HFF-Myc (cell line): ENCODE measurements at regions not wholly inside any gene's neighbourhood (a gene's known extent, or its start where the extent isn't known, plus 50 kb on each side); places are given as distances from the start of the nearest gene placed in this dataset.
"Not testable (repeated sequence)": the region's sequence is repeated elsewhere in the genome, so short reads cannot be mapped to it uniquely, and the experiment has no call there.

Experiments
- DNase-seq: peaks from one replicate; pipeline ENCODE4 v3.0.0-alpha.2; 2011; ENCODE audit warnings: low read depth; ENCODE audit errors: extremely low read depth
- H3K4me3 ChIP-seq: replicated peaks from 2 replicates; pipeline ENCODE4 v1.5.1; 2011; ENCODE audit warnings: low read depth, mild to moderate bottlenecking, control low read depth, low read length
- CTCF ChIP-seq: IDR thresholded peaks from 2 replicates; pipeline ENCODE4 v1.5.1; 2012; ENCODE audit warnings: mild to moderate bottlenecking, low read depth, low read length, control low read depth; ENCODE audit errors: missing control alignments

DNA sequence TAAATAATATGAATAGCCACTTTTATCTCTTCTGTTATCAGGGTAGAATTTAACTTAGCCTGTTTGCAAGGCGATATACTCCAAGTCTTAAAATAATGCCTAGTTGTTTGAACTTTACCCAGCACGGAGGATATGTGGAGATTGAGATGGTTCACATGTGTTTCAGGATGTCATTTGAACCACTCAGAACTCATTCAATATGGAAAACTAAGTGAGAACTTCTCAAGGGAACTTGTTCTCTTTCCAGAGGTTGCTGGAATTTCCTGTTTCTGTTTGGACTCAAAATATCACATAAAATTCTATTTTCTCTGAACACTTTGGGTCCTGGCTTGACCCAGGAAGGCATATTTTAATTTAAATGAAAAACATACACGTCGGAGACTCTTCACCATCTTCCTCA, 139.1 kb upstream of the MYO10 start:
- no peak for TF ChIP-seq CTCF
- DNase-seq = no peak
- no peak overlapping the region for H3K4me3 ChIP-seq

DNA sequence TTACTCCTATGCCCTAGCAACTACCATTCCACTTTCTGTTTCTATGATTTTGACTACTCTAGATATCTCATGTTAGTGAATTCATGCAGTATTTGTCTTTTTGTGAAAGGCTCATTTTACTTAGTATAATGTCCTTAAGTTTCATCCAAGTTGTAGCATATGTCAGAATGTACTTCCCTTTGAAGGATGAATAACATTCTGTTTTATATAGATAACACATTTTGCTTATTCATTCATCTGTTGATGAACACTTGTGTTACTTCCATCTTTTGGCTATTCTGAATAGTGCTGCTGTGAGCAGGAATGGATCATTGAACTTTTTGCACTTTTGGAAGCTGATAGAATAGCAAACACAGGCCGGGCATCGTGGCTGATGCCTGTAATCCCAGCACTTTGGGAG, 140.2 kb upstream of the MYO10 start:
- no peak for TF ChIP-seq CTCF
- no peak overlapping the region for H3K4me3 ChIP-seq
- DNase-seq = no peak

- peak; percentile 56 for DNase-seq
- no peak for TF ChIP-seq CTCF
- H3K4me3 ChIP-seq = no peak overlapping the region
Measured at GRCh38 chr5:17077440-17078233, 139.8 kb upstream of the BASP1 start.

- TF ChIP-seq CTCF = no peak
- H3K4me3 ChIP-seq = no peak overlapping the region
- no peak for DNase-seq
Measured at GRCh38 chr5:17079562-17079961, 137.9 kb upstream of the BASP1 start.

DNA sequence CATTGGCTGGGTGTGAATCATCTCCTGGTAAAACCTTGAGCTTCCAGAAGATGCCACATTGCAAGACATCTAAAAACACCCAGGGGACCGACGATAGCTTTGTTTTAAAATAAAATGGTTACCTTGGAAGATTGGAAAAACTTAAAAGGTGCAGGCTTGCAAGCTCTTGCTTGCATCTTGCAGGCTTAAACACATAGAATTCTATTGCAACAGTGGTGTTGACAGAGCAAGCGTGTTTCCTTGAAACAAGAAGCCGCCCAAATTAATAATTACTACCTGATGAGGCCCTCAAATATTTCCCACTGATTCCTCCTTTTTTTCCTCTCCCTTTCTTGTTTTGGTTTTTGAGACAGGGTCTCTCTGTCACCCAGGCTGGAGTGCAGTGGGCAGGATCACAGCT, 137.1 kb upstream of the BASP1 start:
- no peak overlapping the region for H3K4me3 ChIP-seq
- no peak for DNase-seq
- TF ChIP-seq CTCF = no peak

DNA sequence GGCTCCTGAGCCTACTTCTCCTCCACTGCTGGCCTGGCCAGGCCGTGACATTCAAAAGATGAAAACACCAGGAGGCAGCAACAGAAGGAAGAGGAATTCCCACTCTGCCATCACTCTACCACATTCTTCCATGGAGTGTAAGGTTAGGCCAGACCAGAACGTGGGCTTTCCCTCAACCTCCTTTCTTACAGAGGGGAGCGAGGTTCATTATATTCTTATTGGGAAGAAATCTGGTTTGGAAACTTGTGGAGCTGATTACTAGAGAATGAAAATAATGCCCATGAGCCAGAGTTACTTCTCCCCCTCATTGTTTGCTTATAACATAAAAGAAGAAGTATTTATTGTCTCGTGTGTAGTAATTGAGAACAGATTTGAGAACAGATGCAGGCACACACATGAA, 136.3 kb upstream of the BASP1 start:
- peak; percentile 25 for TF ChIP-seq CTCF
- no peak for DNase-seq
- H3K4me3 ChIP-seq = no peak overlapping the region

- not testable (repeated sequence) for H3K4me3 ChIP-seq, DNase-seq
Measured at GRCh38 chr5:17083276-17083675, 134.2 kb upstream of the BASP1 start.
